ENCODE measurements at regions not wholly inside any gene's neighbourhood (a gene's known extent, or its start where the extent isn't known, plus 50 kb on each side); places are given as distances from the start of the nearest gene placed in this dataset.
A peak's percentile ranks its signal among the peaks of the same experiment; 100 is the strongest.

DNA sequence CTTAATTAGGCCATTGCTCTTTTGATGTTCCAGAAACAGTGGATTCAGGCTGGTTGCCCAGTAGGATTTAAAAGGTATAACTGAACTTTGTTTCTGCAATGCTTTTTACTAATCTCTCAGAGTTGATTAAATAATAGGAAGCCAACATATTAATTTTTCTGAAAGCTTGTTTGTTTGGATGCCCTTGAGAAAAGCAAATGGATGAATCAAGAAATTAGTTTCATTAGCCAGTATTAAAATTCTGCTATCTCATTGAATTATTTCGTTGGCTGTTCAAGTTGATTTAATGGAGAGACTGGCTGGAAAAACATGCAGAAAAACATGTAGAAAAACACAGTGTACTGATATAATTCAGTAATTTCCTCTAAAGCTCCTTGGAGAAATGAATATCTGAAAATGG, 178.9 kb upstream of the THRB start:
- TF ChIP-seq, protein P1, sequence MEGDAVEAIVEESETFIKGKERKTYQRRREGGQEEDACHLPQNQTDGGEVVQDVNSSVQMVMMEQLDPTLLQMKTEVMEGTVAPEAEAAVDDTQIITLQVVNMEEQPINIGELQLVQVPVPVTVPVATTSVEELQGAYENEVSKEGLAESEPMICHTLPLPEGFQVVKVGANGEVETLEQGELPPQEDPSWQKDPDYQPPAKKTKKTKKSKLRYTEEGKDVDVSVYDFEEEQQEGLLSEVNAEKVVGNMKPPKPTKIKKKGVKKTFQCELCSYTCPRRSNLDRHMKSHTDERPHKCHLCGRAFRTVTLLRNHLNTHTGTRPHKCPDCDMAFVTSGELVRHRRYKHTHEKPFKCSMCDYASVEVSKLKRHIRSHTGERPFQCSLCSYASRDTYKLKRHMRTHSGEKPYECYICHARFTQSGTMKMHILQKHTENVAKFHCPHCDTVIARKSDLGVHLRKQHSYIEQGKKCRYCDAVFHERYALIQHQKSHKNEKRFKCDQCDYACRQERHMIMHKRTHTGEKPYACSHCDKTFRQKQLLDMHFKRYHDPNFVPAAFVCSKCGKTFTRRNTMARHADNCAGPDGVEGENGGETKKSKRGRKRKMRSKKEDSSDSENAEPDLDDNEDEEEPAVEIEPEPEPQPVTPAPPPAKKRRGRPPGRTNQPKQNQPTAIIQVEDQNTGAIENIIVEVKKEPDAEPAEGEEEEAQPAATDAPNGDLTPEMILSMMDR (IDR thresholded peaks at IDR 0.05), result no peak
- DNase-seq, result no peak
- Mint-ChIP-seq H3K9me3 (no peaks in the 10 kb centered on the region), H3K4me3 (no peak overlapping the region), H3K36me3 (ENCODE audit: low read depth) (no peaks in the 10 kb centered on the region), H3K4me1 (ENCODE audit: low read depth) (peaks cover 6% of the 10 kb centered on the region), H3K27me3 (peaks cover 18% of the 10 kb centered on the region), H3K27ac (no peak overlapping the region)
- ChIA-PET CTCF (no interaction called here), POLR2A (no interaction called here)
- no peak for ATAC-seq
- intact Hi-C loops (cut with micrococcal nuclease), result no loop called here

DNA sequence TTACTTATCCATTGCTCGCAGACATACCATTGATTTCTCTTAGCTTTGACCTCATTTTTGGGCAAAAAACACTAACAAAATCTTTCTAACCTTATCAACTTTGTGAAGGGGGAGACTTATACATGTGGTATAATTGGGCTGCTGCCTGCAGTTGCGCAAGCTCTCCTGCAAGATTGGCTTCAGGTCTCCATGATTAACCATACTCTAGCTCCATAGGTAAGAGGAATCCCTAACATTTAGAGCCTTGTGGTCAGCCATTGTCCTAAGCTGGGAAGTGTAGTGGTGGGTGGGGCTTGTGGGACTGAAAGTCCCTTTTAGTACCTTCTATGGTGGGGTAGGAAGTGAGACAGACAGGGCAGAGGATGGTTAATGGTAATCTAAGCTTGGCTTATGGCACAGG, 179.6 kb upstream of the THRB start:
- Mint-ChIP-seq H3K4me1 (ENCODE audit: low read depth) (peaks cover 9% of the 10 kb centered on the region), H3K27me3 (peaks cover 23% of the 10 kb centered on the region), H3K27ac (no peak overlapping the region), H3K4me3 (no peak overlapping the region), H3K9me3 (no peaks in the 10 kb centered on the region), H3K36me3 (ENCODE audit: low read depth) (no peaks in the 10 kb centered on the region)
- DNase-seq (no peak), ATAC-seq (no peak)
- ChIA-PET POLR2A (no interaction called here), CTCF (no interaction called here)
- intact Hi-C loops (cut with micrococcal nuclease), result no loop called here
- TF ChIP-seq, protein P1 (IDR thresholded peaks at IDR 0.05), result no peak

DNA sequence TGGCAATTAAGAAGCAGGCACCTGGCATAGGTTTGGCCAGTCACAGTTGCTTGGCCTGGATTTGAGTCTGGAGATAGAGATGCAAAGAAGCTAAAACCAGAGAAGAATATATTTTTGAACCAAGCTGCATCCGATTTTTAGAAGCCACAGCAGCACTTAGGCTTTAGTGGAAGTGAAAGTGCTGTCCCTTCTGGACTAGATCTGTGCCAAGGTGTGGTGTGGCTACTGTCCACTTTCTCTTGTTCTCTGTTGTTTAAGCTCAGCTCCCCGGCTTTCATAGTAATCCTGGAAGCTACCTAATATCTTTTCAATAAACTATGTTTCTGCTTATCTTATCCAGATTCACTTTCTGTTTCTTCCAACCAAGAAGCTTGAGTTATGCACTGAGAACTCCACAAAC, 183.4 kb upstream of the THRB start:
- peak overlapping the region; percentile 34 for H3K4me3 Mint-ChIP-seq
- POLR2A ChIA-PET, result no interaction called here
- no peaks in the 10 kb centered on the region for H3K36me3 Mint-ChIP-seq (ENCODE audit: low read depth)
- intact Hi-C loops (cut with micrococcal nuclease), result no loop called here
- TF ChIP-seq, protein P1 (IDR thresholded peaks at IDR 0.05), result no peak
- CTCF ChIA-PET, result no interaction called here
- peaks cover 9% of the 10 kb centered on the region for H3K4me1 Mint-ChIP-seq (ENCODE audit: low read depth)
- DNase-seq (no peak), ATAC-seq (peak; percentile 42)
- peaks cover 31% of the 10 kb centered on the region for H3K27me3 Mint-ChIP-seq
- no peaks in the 10 kb centered on the region for H3K9me3 Mint-ChIP-seq
- H3K27ac Mint-ChIP-seq, result no peak overlapping the region

DNA sequence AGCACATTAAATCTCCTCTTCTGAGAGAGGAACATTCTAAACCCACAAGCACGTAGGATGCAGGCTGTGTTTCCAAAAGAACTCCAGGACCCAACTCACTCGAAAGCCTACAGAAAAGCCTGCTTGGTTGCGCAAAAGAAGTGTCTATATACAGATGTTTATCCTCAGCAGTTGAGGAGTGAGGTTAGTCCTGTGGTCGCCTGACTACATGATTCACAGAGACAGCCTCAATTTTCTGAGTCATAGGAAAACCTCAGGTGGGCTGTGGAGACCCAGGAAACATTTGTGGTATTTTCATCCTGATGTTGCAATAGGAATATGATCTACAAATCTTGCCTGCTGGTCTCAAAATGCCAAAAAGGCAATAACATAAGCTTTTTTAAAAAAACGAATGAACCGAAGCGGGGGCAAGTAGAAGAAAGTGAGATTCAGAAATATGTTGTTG, 183.8 kb upstream of the THRB start:
- no peaks in the 10 kb centered on the region for H3K9me3 Mint-ChIP-seq
- H3K27me3 Mint-ChIP-seq, result peaks cover 33% of the 10 kb centered on the region
- DNase-seq (peak; percentile 67), ATAC-seq (peak; percentile 71)
- no peaks in the 10 kb centered on the region for H3K36me3 Mint-ChIP-seq (ENCODE audit: low read depth)
- peaks cover 9% of the 10 kb centered on the region for H3K4me1 Mint-ChIP-seq (ENCODE audit: low read depth)
- intact Hi-C loops (cut with micrococcal nuclease), result no loop called here
- ChIA-PET POLR2A (no interaction called here), CTCF (interaction anchor here (0.8 kb wide), 1 partner anchor 9 kb away, joined by 3 read pairs; no protein-coding TSS in a partner anchor)
- TF ChIP-seq, protein P1 (IDR thresholded peaks at IDR 0.05), result no peak
- no peak overlapping the region for H3K27ac Mint-ChIP-seq
- peak overlapping the region; percentile 34 for H3K4me3 Mint-ChIP-seq

DNA sequence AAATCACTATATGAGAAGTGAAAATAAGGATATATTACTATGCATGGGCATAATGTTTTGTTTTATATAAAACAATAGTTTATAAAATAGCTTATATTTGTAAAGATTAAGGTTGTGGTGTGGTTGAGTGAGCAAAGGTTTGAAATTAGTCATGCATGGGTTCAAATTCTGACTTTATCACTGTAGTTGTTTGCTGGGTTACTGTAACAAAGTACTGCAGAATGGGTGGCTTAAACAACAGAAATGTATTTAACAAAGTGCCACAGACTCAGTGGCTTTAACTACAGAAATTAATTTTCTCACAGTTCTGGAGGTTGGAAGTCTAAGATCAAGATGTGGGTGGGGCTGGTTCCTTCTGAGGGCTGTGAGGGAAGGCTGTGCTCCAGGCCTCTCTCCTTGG, 184.8 kb upstream of the THRB start:
- POLR2A ChIA-PET, result no interaction called here
- TF ChIP-seq, protein P1 (IDR thresholded peaks at IDR 0.05), result no peak
- H3K4me3 Mint-ChIP-seq, result no peak overlapping the region
- DNase-seq (no peak), ATAC-seq (no peak)
- no peaks in the 10 kb centered on the region for H3K9me3 Mint-ChIP-seq
- CTCF ChIA-PET, result interaction anchor here (0.9 to 1.5 kb wide), 4 partner anchors 25 to 442 kb away, joined by 3 to 5 read pairs (median 3); no protein-coding TSS in a partner anchor
- intact Hi-C loops (cut with micrococcal nuclease), result no loop called here
- no peak overlapping the region for H3K27ac Mint-ChIP-seq
- peaks cover 9% of the 10 kb centered on the region for H3K4me1 Mint-ChIP-seq (ENCODE audit: low read depth)
- H3K27me3 Mint-ChIP-seq, result peaks cover 32% of the 10 kb centered on the region
- H3K36me3 Mint-ChIP-seq (ENCODE audit: low read depth), result no peaks in the 10 kb centered on the region

All from activated CD8-positive, alpha-beta T cell treated with anti-CD3 and anti-CD28 coated beads for 36 hours (primary cell).